Stimulated activated CD4-positive, alpha-beta T cell treated with anti-CD3 and anti-CD28 coated beads, Interleukin-4, amount 100 ng/mL, for 4 hours (primary cell): ENCODE measurements at regions not wholly inside any gene's neighbourhood (a gene's known extent, or its start where the extent isn't known, plus 50 kb on each side); places are given as distances from the start of the nearest gene placed in this dataset.
"Not testable (repeated sequence)": the region's sequence is repeated elsewhere in the genome, so short reads cannot be mapped to it uniquely, and the experiment has no call there.

ENCODE experiments used
- DNase-seq, 2 experiments: peaks; one replicate each; pipeline ENCODE4 v3.0.0-alpha.2; 2020

GRCh38 chr4:26217961-26218676 is 102.7 kb upstream of the RBPJ start:
- no peak for DNase-seq

GRCh38 chr4:26218677-26219605 is 101.9 kb upstream of the RBPJ start:
- DNase-seq, result no peak

GRCh38 chr4:26220696-26221095 is 100.1 kb upstream of the RBPJ start:
- no peak for DNase-seq

DNA sequence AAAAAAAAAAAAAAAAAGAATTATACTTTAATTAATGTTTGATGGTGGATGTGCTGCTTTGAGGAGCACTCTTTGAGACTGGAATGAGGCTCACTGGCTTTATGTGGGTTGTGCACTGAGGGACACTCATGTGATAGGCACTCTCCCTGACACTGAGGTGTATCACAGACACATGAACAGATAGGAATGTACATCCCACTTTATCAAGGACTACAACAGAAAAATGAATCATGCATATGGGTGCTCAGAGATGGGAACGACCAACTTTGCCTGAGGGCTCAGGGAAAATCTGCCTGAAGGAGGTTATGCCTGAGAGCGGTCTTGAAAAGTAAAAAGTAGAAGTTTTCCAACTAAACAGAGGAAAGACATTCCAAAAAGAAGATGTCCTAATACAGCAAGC is 97.7 kb upstream of the RBPJ start:
- DNase-seq, result no peak

GRCh38 chr4:26226629-26227376 is 94.0 kb upstream of the RBPJ start:
- no peak for DNase-seq

DNA sequence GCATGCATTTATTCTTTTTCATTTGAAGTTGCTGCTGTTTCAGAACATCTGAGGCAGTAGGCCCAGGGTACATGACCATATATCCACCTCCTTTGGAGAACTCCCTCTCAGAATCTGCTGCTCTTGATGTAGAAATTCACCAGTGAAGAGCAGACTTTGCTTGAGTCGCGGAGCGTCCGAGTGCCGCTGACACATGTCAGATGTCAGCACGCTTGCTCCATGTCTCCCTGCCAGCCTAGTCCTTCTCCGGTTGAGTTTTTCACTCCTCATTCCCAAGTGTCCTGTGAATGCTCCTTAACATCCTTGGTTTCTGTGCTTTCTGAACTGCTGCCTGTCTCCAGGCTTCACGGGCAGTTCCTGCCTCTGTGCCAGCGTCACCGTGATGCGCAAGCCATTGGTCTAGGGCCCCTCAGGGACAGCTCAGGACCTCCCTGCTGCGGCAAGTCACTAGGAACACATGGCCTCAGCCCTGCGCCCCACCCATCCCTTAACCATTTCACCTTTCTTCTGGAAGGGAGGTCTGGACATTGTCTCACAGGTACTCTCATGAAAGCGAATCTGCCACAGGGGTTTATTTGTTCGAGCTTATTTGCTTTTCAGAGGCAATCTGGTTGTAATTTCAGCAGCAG is 93.1 kb upstream of the RBPJ start:
- no peak for DNase-seq

DNA sequence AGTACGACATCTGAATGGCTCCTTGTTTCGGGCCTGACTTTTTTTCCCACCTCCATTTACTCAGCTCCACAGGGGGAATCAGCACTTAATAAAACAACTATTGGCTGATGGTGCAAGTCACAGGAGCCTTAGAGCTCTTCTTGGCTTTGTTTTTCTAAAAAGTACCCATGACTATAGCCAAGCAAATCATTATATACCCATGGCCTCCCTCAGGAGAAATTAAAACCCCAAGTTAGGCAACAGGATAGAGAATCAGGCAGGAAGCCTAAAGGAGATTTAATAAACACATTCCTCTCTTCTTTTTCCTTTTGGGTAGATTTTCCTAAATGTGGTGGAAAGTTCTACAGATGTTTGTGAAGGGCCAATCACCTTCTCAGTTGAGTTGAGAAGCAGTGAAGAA is 91.9 kb upstream of the RBPJ start:
- DNase-seq, result no peak

DNA sequence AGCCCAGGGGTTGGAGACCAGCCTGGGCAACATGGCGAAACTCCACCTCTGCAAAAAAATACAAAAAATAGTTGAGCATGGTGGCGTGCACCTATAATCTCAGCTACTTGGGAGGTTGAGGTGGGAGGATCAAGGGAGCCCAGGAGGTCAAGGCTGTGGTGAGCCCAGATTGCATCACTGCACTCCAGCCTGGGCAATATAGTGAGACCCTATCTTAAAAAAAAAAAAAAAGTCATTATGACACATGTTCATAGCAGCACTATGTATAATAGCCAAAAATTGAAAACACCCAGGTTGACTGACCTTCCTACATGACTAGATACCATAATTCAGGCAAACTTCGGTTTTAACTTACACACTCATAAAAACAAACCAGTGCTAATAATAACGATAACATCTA is 90.8 kb upstream of the RBPJ start:
- DNase-seq, result no peak

DNA sequence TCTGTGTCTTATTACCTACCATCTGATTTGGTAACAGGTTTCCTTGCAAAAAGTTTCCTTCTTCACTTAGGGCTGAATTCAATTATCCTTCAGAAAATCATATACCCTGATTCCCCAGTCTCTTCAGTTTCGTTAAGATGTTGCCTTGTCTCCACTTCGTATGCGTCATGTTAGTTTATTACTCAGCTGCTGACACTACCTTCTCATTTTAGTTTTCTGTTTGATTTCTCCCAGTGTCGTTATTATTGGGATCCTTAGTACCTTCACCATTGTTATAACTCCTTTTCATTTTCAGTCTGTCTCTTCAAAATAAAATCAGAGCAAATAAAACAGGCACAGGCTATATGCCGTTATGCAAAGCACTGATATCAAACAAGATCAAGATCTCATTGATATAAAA is 87.5 kb upstream of the RBPJ start:
- DNase-seq, result no peak

GRCh38 chr4:26235500-26235899 is 85.3 kb upstream of the RBPJ start:
- DNase-seq, result no peak

DNA sequence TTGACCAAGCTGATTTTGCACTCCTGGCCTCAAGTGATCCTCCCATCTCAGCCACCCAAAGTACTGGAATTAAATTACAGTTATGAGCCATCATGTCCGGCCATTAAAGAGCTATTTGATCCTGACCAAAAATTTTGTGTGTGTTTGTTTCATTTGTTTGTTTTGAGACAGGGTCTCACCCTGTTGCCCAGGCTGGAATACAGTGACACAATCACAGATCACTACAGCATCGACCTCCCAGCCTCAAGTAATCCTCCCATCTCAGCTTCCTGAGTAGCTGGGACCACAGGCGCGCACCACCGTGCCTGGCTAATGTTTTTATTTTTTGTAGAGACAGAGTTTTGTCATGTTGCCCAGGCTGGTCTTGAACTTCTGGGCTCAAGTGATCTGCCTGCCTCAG is 82.9 kb upstream of the RBPJ start:
- no peak for DNase-seq

GRCh38 chr4:26238426-26238777 is 82.4 kb upstream of the RBPJ start:
- no peak for DNase-seq

DNA sequence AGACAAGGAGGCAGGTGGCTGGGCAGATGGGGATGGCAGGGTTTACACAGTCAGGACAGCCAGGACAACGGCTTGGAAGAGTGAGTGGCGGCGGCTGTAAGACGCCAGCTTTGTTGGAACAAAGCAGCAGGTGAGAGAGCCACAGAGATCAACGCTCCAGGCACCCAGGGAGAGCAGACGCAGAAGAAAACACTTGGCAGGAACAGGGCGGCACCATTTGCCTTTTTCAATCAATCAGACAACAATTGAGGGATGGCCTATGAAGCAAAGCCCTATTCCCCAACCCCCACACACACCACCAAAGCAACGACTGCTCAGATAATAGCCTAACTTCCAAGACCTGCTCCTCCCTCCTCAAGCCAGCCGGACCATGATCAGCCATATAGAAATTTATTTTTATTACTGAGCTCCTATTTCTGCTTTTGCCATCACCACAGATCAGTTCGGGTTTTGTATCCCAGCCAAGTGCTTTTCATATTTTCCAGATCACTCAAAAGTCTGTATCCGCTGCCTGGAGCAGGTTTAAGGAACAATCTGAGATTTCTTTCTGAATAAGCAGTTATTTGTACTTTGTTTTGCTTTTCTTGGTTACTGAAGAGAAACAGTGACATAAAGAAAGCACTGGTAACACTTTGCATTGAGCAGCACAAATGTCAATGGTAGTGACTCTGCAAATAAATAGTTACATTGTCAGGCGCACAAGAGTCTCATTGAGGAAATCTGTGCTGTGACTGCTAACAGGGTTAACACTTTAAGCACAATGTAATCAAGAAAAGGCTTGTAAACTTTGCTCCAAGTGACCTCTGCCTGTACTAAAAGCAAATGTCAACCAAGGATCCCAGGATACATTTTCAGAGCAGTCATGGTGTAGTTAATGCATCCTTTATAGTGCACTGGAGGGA is 81.8 kb upstream of the RBPJ start:
- DNase-seq, result no peak

GRCh38 chr4:26239801-26240200 is 81.0 kb upstream of the RBPJ start:
- no peak for DNase-seq

GRCh38 chr4:26241179-26241578 is 79.6 kb upstream of the RBPJ start:
- no peak for DNase-seq

DNA sequence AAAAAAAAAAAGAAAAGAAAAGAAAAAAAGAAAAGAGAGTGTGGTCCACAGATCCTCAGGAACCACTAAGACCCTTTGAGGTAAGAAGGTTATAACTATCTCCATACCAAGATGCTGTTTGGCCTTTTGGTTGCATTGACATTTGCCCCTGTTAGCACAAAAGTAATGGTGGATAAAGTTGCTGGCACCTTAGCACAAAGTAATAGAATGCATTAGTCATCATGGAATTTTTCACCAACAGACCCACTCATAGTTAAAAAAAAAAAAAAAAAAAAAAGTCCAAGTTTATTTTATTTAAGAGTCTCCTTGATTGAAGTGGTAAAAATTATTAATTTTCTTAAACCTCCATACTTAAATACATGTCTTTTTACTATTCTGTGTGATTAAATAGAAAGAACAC is 78.4 kb upstream of the RBPJ start:
- DNase-seq, result no peak

- DNase-seq, result not testable (repeated sequence)
These were observed 76.7 kb upstream of the RBPJ start for GRCh38 chr4:26244138-26244537.

DNA sequence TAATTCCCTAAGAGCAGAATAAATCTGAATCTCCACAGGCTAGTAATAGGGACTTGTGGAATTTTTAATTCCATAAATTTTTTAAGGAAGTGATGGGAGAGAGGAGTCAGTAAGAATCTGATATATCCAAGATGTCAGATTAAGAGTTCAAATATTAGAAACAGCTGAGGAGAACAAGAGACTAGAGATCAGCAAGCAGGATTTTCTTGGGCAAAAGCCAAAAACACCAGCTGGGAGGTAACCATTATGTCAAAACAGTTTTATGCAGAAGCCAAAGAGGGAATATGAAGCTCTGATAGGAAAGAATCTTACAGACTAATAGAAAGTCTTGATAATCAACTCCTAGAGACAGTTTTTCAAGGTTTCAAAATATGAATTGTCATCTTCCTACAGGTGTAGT is 72.2 kb upstream of the RBPJ start:
- DNase-seq, result no peak

DNA sequence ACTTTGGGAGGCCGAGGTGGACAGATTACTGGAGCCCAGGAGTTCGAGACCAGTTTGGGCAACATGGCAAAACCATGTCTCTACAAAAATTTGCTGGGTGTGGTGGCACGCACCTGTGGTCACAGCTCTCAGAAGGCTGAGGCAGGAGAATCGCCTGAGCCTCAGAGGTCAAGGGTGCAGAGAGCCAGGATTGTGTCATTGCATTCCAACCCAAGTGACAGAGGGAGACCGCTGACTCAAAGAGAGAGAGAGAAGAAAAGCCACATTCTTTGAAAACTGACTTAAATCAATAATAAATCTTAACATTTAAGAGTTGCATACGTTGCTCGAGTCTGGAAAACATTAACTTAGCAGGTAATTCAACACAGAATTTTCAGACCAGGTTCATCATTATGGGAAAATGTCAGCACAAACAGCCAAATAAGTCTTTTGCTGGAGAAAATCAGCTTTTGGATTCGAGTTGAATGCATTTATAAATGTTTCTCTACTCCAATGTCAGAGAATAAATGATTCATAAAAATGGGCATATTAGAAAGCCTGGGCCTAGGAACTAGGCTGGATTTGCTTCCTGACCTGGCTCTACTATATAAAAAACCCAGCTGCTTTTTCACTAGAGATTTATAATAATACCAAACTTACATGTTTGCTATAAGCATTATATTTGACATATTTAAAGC is 68.3 kb upstream of the RBPJ start:
- no peak for DNase-seq

- no peak for DNase-seq
These were observed 66.8 kb upstream of the RBPJ start for GRCh38 chr4:26253968-26254367.

GRCh38 chr4:26255989-26256388 is 64.8 kb upstream of the RBPJ start:
- DNase-seq, result no peak

- DNase-seq, result not testable (repeated sequence)
These were observed 63.4 kb upstream of the RBPJ start for GRCh38 chr4:26257444-26257843.
